ENCODE measurements at regions not wholly inside any gene's neighbourhood (a gene's known extent, or its start where the extent isn't known, plus 50 kb on each side); places are given as distances from the start of the nearest gene placed in this dataset.

DNA sequence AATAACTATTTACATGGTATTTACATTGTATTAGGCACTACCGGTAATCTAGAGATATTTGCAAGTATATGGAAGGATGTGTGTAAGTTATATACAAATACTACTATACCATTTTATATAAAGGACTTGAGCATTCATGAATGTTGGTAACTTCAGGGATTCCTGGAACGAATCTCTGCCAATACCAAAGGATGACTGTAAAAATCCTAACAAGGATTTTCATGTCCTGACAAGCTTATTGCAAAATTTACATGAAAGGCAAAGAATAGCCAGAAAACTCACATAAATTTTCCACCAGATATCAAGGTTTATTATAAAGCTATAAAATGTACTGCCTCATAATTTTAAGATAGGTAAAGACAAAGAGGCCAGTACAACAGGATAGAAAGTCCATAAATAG lies 325.2 kb upstream of the NRIP1 start:
- H3K9me3 ChIP-seq (replicated peaks; ENCODE audit: control insufficient read depth, insufficient read depth, low read length), result no peaks in the 10 kb centered on the region
- H3K4me2 ChIP-seq (ENCODE audit: control insufficient read depth, insufficient read depth), result no peak overlapping the region
- H3K79me2 ChIP-seq (ENCODE audit: control insufficient read depth, insufficient read depth, low read length), result no peaks in the 10 kb centered on the region
- CTCF ChIA-PET, result interaction anchor here (1.0 kb wide), 1 partner anchor 526 kb away, joined by 3 read pairs; no protein-coding TSS in a partner anchor
- ATAC-seq (no peak), DNase-seq (ENCODE audit: low read depth, low spot score) (no peak), FAIRE-seq (no peak)
- H3K4me1 ChIP-seq (ENCODE audit: control insufficient read depth, insufficient read depth, low read length), result no peaks in the 10 kb centered on the region
- no peaks in the 10 kb centered on the region for H4K20me1 ChIP-seq (ENCODE audit: control insufficient read depth, insufficient read depth)
- TF ChIP-seq BHLHE40 (IDR thresholded peaks at IDR 0.05; ENCODE audit: borderline replicate concordance in 1 of 2, low read depth in 2 of 2, low read length in 1 of 2), result no peak
- TF ChIP-seq, protein P1, sequence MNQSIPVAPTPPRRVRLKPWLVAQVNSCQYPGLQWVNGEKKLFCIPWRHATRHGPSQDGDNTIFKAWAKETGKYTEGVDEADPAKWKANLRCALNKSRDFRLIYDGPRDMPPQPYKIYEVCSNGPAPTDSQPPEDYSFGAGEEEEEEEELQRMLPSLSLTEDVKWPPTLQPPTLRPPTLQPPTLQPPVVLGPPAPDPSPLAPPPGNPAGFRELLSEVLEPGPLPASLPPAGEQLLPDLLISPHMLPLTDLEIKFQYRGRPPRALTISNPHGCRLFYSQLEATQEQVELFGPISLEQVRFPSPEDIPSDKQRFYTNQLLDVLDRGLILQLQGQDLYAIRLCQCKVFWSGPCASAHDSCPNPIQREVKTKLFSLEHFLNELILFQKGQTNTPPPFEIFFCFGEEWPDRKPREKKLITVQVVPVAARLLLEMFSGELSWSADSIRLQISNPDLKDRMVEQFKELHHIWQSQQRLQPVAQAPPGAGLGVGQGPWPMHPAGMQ (IDR thresholded peaks at IDR 0.05; ENCODE audit: borderline replicate concordance), result no peak
- TF ChIP-seq CBX3 (IDR thresholded peaks at IDR 0.05; ENCODE audit: borderline replicate concordance, low read depth), result no peak
- TF ChIP-seq EED (IDR thresholded peaks at IDR 0.05; ENCODE audit: low read depth), result no peak
- no peak for TF ChIP-seq ESRRA (IDR thresholded peaks at IDR 0.05; ENCODE audit: low read length)
- no peak for TF ChIP-seq MTA2 (IDR thresholded peaks at IDR 0.05; ENCODE audit: low read depth)
- TF ChIP-seq LARP7 (IDR thresholded peaks at IDR 0.05), result no peak
- TF ChIP-seq ZNF207 (IDR thresholded peaks at IDR 0.05; ENCODE audit: borderline replicate concordance), result no peak
- TF ChIP-seq ETV6 (conservative IDR thresholded peaks at IDR 0.05 in 1 of 2, IDR thresholded peaks at IDR 0.05 in 1 of 2; ENCODE audit: borderline replicate concordance in 1 of 2, low read depth in 1 of 2), result no peak
- TF ChIP-seq SMARCA5 (IDR thresholded peaks at IDR 0.05), result no peak
- TF ChIP-seq ZSCAN29 (IDR thresholded peaks at IDR 0.05), result no peak
- no peak for TF ChIP-seq ZNF622 (IDR thresholded peaks at IDR 0.05)
- no peak for TF ChIP-seq TBL1XR1 (IDR thresholded peaks at IDR 0.05; ENCODE audit: low read depth, low read length)
- TF ChIP-seq ZNF274 (IDR thresholded peaks at IDR 0.05; ENCODE audit: insufficient read depth, insufficient read length), result no peak
- TF ChIP-seq, protein P2, sequence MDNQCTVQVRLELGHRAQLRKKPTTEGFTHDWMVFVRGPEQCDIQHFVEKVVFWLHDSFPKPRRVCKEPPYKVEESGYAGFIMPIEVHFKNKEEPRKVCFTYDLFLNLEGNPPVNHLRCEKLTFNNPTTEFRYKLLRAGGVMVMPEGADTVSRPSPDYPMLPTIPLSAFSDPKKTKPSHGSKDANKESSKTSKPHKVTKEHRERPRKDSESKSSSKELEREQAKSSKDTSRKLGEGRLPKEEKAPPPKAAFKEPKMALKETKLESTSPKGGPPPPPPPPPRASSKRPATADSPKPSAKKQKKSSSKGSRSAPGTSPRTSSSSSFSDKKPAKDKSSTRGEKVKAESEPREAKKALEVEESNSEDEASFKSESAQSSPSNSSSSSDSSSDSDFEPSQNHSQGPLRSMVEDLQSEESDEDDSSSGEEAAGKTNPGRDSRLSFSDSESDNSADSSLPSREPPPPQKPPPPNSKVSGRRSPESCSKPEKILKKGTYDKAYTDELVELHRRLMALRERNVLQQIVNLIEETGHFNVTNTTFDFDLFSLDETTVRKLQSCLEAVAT (IDR thresholded peaks at IDR 0.05), result no peak
- TF ChIP-seq, protein P3, sequence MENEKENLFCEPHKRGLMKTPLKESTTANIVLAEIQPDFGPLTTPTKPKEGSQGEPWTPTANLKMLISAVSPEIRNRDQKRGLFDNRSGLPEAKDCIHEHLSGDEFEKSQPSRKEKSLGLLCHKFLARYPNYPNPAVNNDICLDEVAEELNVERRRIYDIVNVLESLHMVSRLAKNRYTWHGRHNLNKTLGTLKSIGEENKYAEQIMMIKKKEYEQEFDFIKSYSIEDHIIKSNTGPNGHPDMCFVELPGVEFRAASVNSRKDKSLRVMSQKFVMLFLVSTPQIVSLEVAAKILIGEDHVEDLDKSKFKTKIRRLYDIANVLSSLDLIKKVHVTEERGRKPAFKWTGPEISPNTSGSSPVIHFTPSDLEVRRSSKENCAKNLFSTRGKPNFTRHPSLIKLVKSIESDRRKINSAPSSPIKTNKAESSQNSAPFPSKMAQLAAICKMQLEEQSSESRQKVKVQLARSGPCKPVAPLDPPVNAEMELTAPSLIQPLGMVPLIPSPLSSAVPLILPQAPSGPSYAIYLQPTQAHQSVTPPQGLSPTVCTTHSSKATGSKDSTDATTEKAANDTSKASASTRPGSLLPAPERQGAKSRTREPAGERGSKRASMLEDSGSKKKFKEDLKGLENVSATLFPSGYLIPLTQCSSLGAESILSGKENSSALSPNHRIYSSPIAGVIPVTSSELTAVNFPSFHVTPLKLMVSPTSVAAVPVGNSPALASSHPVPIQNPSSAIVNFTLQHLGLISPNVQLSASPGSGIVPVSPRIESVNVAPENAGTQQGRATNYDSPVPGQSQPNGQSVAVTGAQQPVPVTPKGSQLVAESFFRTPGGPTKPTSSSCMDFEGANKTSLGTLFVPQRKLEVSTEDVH (IDR thresholded peaks at IDR 0.05; ENCODE audit: low read depth, partially characterized antibody), result no peak
- no peak for TF ChIP-seq NFYA (IDR thresholded peaks at IDR 0.05; ENCODE audit: borderline replicate concordance, low read depth, low read length)
- TF ChIP-seq CBX5 (IDR thresholded peaks at IDR 0.05; ENCODE audit: low read depth), result no peak
- TF ChIP-seq ZNF217 (IDR thresholded peaks at IDR 0.05), result no peak
- 50% methylated on average over 2 of the region's 2 CpGs for WGBS (ENCODE audit: insufficient coverage, insufficient replicate concordance, low lambda C conversion rate, missing lambda C conversion rate)
- H3K9ac ChIP-seq (ENCODE audit: control insufficient read depth, insufficient read depth, low read length), result no peak overlapping the region
- intact Hi-C loops (cut with micrococcal nuclease; ENCODE audit: unreplicated experiment) (no loop called here), in situ Hi-C loops (cut with MboI) (no loop called here)
- no TSS peak for BruUV-seq (replicated peaks)
- RAD21 ChIA-PET (ENCODE audit: unreplicated experiment), result no interaction called here
- SMC1A ChIA-PET (ENCODE audit: uncharacterized antibody, unreplicated experiment), result interaction anchor here (0.6 kb wide), 1 partner anchor 153 kb away, joined by 3 read pairs; no protein-coding TSS in a partner anchor
- no peak overlapping the region for H2AFZ ChIP-seq (ENCODE audit: control insufficient read depth, low read depth, low read length)
- no peaks in the 10 kb centered on the region for H3K36me3 ChIP-seq (ENCODE audit: control insufficient read depth in 2 of 2, insufficient read depth in 2 of 2, low read length in 1 of 2)
- H3K4me3 ChIP-seq, result no peak overlapping the region
- POLR2A ChIA-PET, result no interaction called here
- H3K27me3 ChIP-seq (replicated peaks in 1 of 2; ENCODE audit: control insufficient read depth in 2 of 2, insufficient read depth in 2 of 2, low read length in 1 of 2), result no peaks in the 10 kb centered on the region
- no peak overlapping the region for H3K27ac ChIP-seq (ENCODE audit: control insufficient read depth, insufficient read depth)
